SK-N-SH (cell line): ENCODE measurements at regions not wholly inside any gene's neighbourhood (a gene's known extent, or its start where the extent isn't known, plus 50 kb on each side); places are given as distances from the start of the nearest gene placed in this dataset.

Experiments
- CTCF ChIA-PET: fragments of 300-600, 350-600 bp; formaldehyde crosslinking; extraction: SDS; loops from one replicate; lab custom pipeline; 2021; lab: Yijun Ruan, JAX
- POLR2A ChIA-PET: fragments of 350-600 bp; sonication (Branson Sonifier 250); formaldehyde crosslinking; extraction: SDS; loops from one replicate; lab custom pipeline; 2020; ENCODE audit warnings: antibody characterized with exemption, inconsistent platforms; lab: Yijun Ruan, JAX
- DNase-seq: peaks from one replicate; pipeline ENCODE4 v3.0.0; 2012
- H2AFZ ChIP-seq: fragments of 200-600 bp; sonication (generic); 2 replicates; pipeline ENCODE4 v1.8.1; 2016; ENCODE audit warnings: antibody characterized with exemption, mild to moderate bottlenecking, low read depth
- H3F3A ChIP-seq: fragments of 200-600 bp; sonication (generic); replicated peaks from 2 replicates; pipeline ENCODE3; 2016; ENCODE audit warnings: antibody characterized with exemption, mild to moderate bottlenecking; ENCODE audit not compliant: insufficient read depth
- H3K27ac ChIP-seq, 2 experiments: fragments of 200-500 bp in 1 of 2; fragments of 200-600 bp in 1 of 2; sonication (Bioruptor generic) in 1 of 2; sonication (generic), shearing (Covaris generic) in 1 of 2; 2 replicates each; pipeline versions ENCODE4 v1.5.1 to v1.6.1; 2014 to 2016; ENCODE audit warnings: low read depth in 2 of 2, inconsistent platforms in 1 of 2, low read length in 1 of 2, mild to moderate bottlenecking in 1 of 2, mixed read lengths in 1 of 2
- H3K27me3 ChIP-seq: fragments of 200-600 bp; sonication (generic), shearing (Covaris generic); 2 replicates; pipeline ENCODE4 v1.6.1; 2016; ENCODE audit warnings: mixed run types; ENCODE audit not compliant: insufficient read depth
- H3K36me3 ChIP-seq, 2 experiments: fragments of 200-500 bp in 1 of 2; fragments of 200-600 bp in 1 of 2; sonication (Bioruptor generic) in 1 of 2; sonication (generic) in 1 of 2; replicated peaks in 1 of 2; 2 replicates each; pipeline versions ENCODE3 to v1.5.1; 2014 to 2016; ENCODE audit warnings: low read length in 1 of 2, mild to moderate bottlenecking in 1 of 2; ENCODE audit not compliant: insufficient read depth in 2 of 2, control insufficient read depth in 1 of 2
- H3K4me1 ChIP-seq, 2 experiments: fragments of 200-500 bp in 1 of 2; fragments of 200-600 bp in 1 of 2; sonication (Bioruptor generic) in 1 of 2; sonication (generic), shearing (Covaris generic) in 1 of 2; 2 replicates each; pipeline versions ENCODE4 v1.5.1 to v1.6.1; 2014 to 2016; ENCODE audit warnings: low read depth in 1 of 2, low read length in 1 of 2, mixed run types in 1 of 2; ENCODE audit not compliant: insufficient read depth in 2 of 2, control insufficient read depth in 1 of 2
- H3K4me2 ChIP-seq: fragments of 200-600 bp; sonication (generic), shearing (Covaris generic); 2 replicates; pipeline ENCODE4 v1.6.1; 2017; ENCODE audit warnings: mixed run types
- H3K4me3 ChIP-seq, 2 experiments: fragments of 200-500 bp in 1 of 2; fragments of 200-600 bp in 1 of 2; sonication (Bioruptor generic) in 1 of 2; sonication (generic), shearing (Covaris generic) in 1 of 2; 2 replicates each; pipeline versions ENCODE4 v1.5.1 to v1.8.1; 2014 to 2016; ENCODE audit warnings: low read depth in 2 of 2, inconsistent platforms in 1 of 2, low read length in 1 of 2, mild to moderate bottlenecking in 1 of 2, mixed read lengths in 1 of 2, moderate library complexity in 1 of 2
- H3K79me2 ChIP-seq: fragments of 200-600 bp; sonication (generic); 2 replicates; pipeline ENCODE4 v1.8.1; 2017; ENCODE audit warnings: mild to moderate bottlenecking; ENCODE audit not compliant: insufficient read depth
- H3K9ac ChIP-seq: fragments of 200-600 bp; sonication (generic); 2 replicates; pipeline ENCODE4 v1.6.1; 2017; ENCODE audit warnings: mixed run types
- H3K9me2 ChIP-seq: fragments of 200-600 bp; sonication (generic); 2 replicates; pipeline ENCODE4 v1.6.1; 2017; ENCODE audit warnings: mixed run types
- H3K9me3 ChIP-seq: fragments of 200-600 bp; sonication (generic); 2 replicates; pipeline ENCODE4 v1.6.1; 2017; ENCODE audit warnings: mixed run types, mild to moderate bottlenecking, moderate library complexity
- H4K20me1 ChIP-seq: fragments of 200-600 bp; sonication (generic); 2 replicates; pipeline ENCODE4 v1.6.1; 2017; ENCODE audit warnings: mild to moderate bottlenecking, mixed run types; ENCODE audit not compliant: insufficient read depth
- CTCF ChIP-seq: fragments of 200-600 bp; sonication (generic); IDR thresholded peaks from 2 replicates; pipeline ENCODE4 v1.6.1; 2017; ENCODE audit warnings: antibody characterized with exemption, mild to moderate bottlenecking, moderate library complexity
- EP300 ChIP-seq, 2 experiments: IDR thresholded peaks; 2 replicates each; pipeline versions ENCODE4 v1.4.0 to v1.6.1; 2012; ENCODE audit warnings: borderline replicate concordance in 1 of 2, low read depth in 1 of 2, low read length in 1 of 2
- EZH2phosphoT487 ChIP-seq: fragments of 200-600 bp; sonication (generic); IDR thresholded peaks from 2 replicates; pipeline ENCODE4 v1.6.1; 2017; ENCODE audit warnings: low read depth, mixed run types, mild to moderate bottlenecking, antibody characterized with exemption, moderate library complexity, borderline replicate concordance
- FOXJ3 ChIP-seq: sonication (generic); formaldehyde crosslinking; IDR thresholded peaks from 2 replicates; pipeline ENCODE4 v1.5.1; 2020; ENCODE audit warnings: mild to moderate bottlenecking, missing genetic modification reagents
- GATA2 ChIP-seq: sonication (generic); formaldehyde crosslinking; IDR thresholded peaks from 2 replicates; pipeline ENCODE4 v1.5.0; 2020; ENCODE audit warnings: mild to moderate bottlenecking, missing genetic modification reagents
- JUND ChIP-seq: IDR thresholded peaks from 2 replicates; pipeline ENCODE4 v1.4.0; 2012
- MXI1 ChIP-seq: IDR thresholded peaks from 2 replicates; pipeline ENCODE4 v1.6.1; 2012; ENCODE audit warnings: mild to moderate bottlenecking, low read depth, low read length, improper control_type of control experiment
- NFIC ChIP-seq: IDR thresholded peaks from 2 replicates; pipeline ENCODE4 v1.4.0; 2012; ENCODE audit warnings: borderline replicate concordance
- PBX3 ChIP-seq: IDR thresholded peaks from 2 replicates; pipeline ENCODE4; 2012
- RAD21 ChIP-seq: IDR thresholded peaks from 2 replicates; pipeline ENCODE4 v1.6.1; 2012; ENCODE audit warnings: mild to moderate bottlenecking, low read length
- RCOR1 ChIP-seq: fragments of 150-350 bp; IDR thresholded peaks from 2 replicates; pipeline ENCODE4 v1.6.1; 2017; ENCODE audit warnings: antibody characterized with exemption, low read length
- YY1 ChIP-seq: IDR thresholded peaks from 2 replicates; pipeline ENCODE4 v1.4.0; 2012; ENCODE audit warnings: low read depth, mild to moderate bottlenecking
- ZBTB33 ChIP-seq: IDR thresholded peaks from 2 replicates; pipeline ENCODE4 v1.4.0; 2012; ENCODE audit warnings: low read depth, borderline replicate concordance
- WGBS: methylation state at CpG from one replicate; pipeline ENCODE4 v1.1.6; 2017; ENCODE audit warnings: low lambda C conversion rate; 5-methylcytosine and 5-hydroxymethylcytosine counted together
- TF ChIP-seq, protein P1 (sequence below): fragments of 150-350 bp; IDR thresholded peaks from 2 replicates; pipeline ENCODE4 v1.6.1; 2017; ENCODE audit warnings: antibody characterized with exemption, low read length, low read depth, borderline replicate concordance
- TF ChIP-seq, protein P2 (sequence below): IDR thresholded peaks from 2 replicates; pipeline ENCODE4 v1.6.1; 2012; ENCODE audit warnings: mild to moderate bottlenecking, low read depth, low read length, moderate library complexity
- TF ChIP-seq, protein P3 (sequence below): IDR thresholded peaks from 2 replicates; pipeline ENCODE4 v1.4.0; 2012; ENCODE audit warnings: low read depth, borderline replicate concordance

- Histone ChIP-seq H3K36me3 (no peaks in the 10 kb centered on the region), H3K4me3 (no peak overlapping the region), H3K9ac (no peak overlapping the region), H3K4me1 (peaks cover 0 to 4% of the 10 kb centered on the region in 2 experiments; a peak in 1 of 4 replicates), H3K9me3 (no peaks in the 10 kb centered on the region), H4K20me1 (no peaks in the 10 kb centered on the region), H3K4me2 (no peak overlapping the region), H3K79me2 (no peaks in the 10 kb centered on the region), H3K27ac (no peak overlapping the region), H3K9me2 (no peaks in the 10 kb centered on the region), H3K27me3 (peaks cover 21% of the 10 kb centered on the region; the same call in 1 of the 2 replicates), H3F3A (no peaks in the 10 kb centered on the region), H2AFZ (no peak overlapping the region)
- 17% methylated on average over 2 of the region's 2 CpGs for WGBS
- ChIA-PET CTCF (interaction anchor here (0.7 to 11.0 kb wide), 16 partner anchors 11 to 394 kb away, joined by 3 to 108 read pairs (median 4); no protein-coding TSS in a partner anchor), POLR2A (interaction anchor here (0.6 to 1.3 kb wide), 2 partner anchors 30 to 95 kb away, joined by 3 read pairs; no protein-coding TSS in a partner anchor)
- TF ChIP-seq FOXJ3 (no peak), RAD21 (no peak), ZBTB33 (no peak), GATA2 (no peak), EP300 (IDR thresholded peaks at IDR 0.05; ENCODE audit: borderline replicate concordance in 1 of 2, low read depth in 1 of 2, low read length in 1 of 2) (no peak)
- DNase-seq = no peak
These were observed 52.6 kb upstream of the LRRC32 start for GRCh38 chr11:76723142-76723541.

- POLR2A ChIA-PET = interaction anchor here (1.3 kb wide), 1 partner anchor 29 kb away, joined by 3 read pairs; no protein-coding TSS in a partner anchor
- DNase-seq = no peak
- Histone ChIP-seq H3F3A (no peaks in the 10 kb centered on the region), H3K27me3 (peaks cover 22% of the 10 kb centered on the region; the same call in 1 of the 2 replicates), H2AFZ (no peak overlapping the region), H3K4me1 (peaks cover 0 to 4% of the 10 kb centered on the region in 2 experiments; a peak in 1 of 4 replicates), H3K27ac (no peak overlapping the region), H3K9me3 (no peaks in the 10 kb centered on the region), H3K36me3 (no peaks in the 10 kb centered on the region), H3K79me2 (no peaks in the 10 kb centered on the region), H3K4me2 (no peak overlapping the region), H4K20me1 (no peaks in the 10 kb centered on the region), H3K4me3 (no peak overlapping the region), H3K9me2 (no peaks in the 10 kb centered on the region), H3K9ac (no peak overlapping the region)
- no CpG with 5 or more reads among the region's 1 CpG for WGBS
- CTCF ChIA-PET = interaction anchor here (0.7 to 11.0 kb wide), 14 partner anchors 11 to 350 kb away, joined by 3 to 108 read pairs (median 4); no protein-coding TSS in a partner anchor
- no peak for TF ChIP-seq GATA2
- TF ChIP-seq EZH2phosphoT487 = no peak
- TF ChIP-seq, protein P1, sequence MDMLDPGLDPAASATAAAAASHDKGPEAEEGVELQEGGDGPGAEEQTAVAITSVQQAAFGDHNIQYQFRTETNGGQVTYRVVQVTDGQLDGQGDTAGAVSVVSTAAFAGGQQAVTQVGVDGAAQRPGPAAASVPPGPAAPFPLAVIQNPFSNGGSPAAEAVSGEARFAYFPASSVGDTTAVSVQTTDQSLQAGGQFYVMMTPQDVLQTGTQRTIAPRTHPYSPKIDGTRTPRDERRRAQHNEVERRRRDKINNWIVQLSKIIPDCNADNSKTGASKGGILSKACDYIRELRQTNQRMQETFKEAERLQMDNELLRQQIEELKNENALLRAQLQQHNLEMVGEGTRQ = no peak
- no peak for TF ChIP-seq JUND
- TF ChIP-seq RCOR1 = no peak
- TF ChIP-seq MXI1 = no peak
- TF ChIP-seq YY1 = no peak
- no peak for TF ChIP-seq CTCF
- TF ChIP-seq, protein P2, sequence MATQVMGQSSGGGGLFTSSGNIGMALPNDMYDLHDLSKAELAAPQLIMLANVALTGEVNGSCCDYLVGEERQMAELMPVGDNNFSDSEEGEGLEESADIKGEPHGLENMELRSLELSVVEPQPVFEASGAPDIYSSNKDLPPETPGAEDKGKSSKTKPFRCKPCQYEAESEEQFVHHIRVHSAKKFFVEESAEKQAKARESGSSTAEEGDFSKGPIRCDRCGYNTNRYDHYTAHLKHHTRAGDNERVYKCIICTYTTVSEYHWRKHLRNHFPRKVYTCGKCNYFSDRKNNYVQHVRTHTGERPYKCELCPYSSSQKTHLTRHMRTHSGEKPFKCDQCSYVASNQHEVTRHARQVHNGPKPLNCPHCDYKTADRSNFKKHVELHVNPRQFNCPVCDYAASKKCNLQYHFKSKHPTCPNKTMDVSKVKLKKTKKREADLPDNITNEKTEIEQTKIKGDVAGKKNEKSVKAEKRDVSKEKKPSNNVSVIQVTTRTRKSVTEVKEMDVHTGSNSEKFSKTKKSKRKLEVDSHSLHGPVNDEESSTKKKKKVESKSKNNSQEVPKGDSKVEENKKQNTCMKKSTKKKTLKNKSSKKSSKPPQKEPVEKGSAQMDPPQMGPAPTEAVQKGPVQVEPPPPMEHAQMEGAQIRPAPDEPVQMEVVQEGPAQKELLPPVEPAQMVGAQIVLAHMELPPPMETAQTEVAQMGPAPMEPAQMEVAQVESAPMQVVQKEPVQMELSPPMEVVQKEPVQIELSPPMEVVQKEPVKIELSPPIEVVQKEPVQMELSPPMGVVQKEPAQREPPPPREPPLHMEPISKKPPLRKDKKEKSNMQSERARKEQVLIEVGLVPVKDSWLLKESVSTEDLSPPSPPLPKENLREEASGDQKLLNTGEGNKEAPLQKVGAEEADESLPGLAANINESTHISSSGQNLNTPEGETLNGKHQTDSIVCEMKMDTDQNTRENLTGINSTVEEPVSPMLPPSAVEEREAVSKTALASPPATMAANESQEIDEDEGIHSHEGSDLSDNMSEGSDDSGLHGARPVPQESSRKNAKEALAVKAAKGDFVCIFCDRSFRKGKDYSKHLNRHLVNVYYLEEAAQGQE = no peak
- TF ChIP-seq, protein P3, sequence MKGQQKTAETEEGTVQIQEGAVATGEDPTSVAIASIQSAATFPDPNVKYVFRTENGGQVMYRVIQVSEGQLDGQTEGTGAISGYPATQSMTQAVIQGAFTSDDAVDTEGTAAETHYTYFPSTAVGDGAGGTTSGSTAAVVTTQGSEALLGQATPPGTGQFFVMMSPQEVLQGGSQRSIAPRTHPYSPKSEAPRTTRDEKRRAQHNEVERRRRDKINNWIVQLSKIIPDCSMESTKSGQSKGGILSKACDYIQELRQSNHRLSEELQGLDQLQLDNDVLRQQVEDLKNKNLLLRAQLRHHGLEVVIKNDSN = no peak
- TF ChIP-seq PBX3 = no peak
- no peak for TF ChIP-seq NFIC
- no peak for TF ChIP-seq RAD21
These were observed 53.0 kb upstream of the LRRC32 start for GRCh38 chr11:76723548-76723947.
